DOHH2 (cell line): ENCODE measurements at regions not wholly inside any gene's neighbourhood (a gene's known extent, or its start where the extent isn't known, plus 50 kb on each side); places are given as distances from the start of the nearest gene placed in this dataset.

ENCODE experiments used
- CTCF ChIP-seq: fragments of 200-600 bp; sonication (generic); IDR thresholded peaks from one replicate; pipeline ENCODE4 v1.5.1; 2014; ENCODE audit warnings: antibody characterized with exemption, mild to moderate bottlenecking, low read depth, low read length; ENCODE audit not compliant: poor library complexity, severe bottlenecking
- EZH2phosphoT487 ChIP-seq: fragments of 200-600 bp; sonication (generic); IDR thresholded peaks from 2 replicates; pipeline ENCODE4 v1.6.1; 2017; ENCODE audit warnings: borderline replicate concordance, mild to moderate bottlenecking, antibody characterized with exemption, low read length, moderate library complexity, mixed read lengths

- TF ChIP-seq CTCF (no peak), EZH2phosphoT487 (no peak)
Observed at GRCh38 chr1:188889166-188889565, 1588.5 kb downstream of the BRINP3 start.
